ENCODE measurements at regions not wholly inside any gene's neighbourhood (a gene's known extent, or its start where the extent isn't known, plus 50 kb on each side); places are given as distances from the start of the nearest gene placed in this dataset.

DNA sequence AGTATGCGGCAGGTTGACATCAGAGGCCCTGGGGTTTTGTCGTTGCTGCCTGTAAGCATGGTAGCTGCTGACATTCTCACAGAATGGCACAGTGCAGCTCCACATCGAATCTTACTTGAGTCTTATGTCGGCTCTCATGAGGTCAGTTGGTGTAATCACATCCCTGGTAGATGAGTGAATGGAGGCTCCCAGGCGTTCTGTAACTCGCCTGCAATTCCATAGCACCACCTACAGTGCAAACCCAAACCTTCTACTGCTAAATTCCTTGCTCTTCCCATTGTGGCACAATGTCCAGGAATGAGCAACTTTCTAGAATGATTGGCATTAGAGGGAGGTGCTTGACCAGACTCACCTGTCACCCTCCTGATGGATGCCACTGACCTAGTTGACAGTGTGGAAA, 578.4 kb downstream of the CCDC171 start:
- no peaks in the 10 kb centered on the region for H3K27me3 ChIP-seq (ENCODE audit: control insufficient read depth in 1 of 2, insufficient read depth in 2 of 2, low read length in 2 of 2)
- H3K27ac ChIP-seq (ENCODE audit: low read depth, low read length), result no peak overlapping the region
- no peak overlapping the region for H3K9ac ChIP-seq (ENCODE audit: low read depth in 1 of 2, low read length in 2 of 2)
- peaks cover 0 to 2% of the 10 kb centered on the region in 2 donors for H3K9me3 ChIP-seq (ENCODE audit: control insufficient read depth in 1 of 2, low read length in 2 of 2)
- no peak overlapping the region for H3K4me3 ChIP-seq (ENCODE audit: low read depth in 1 of 2, low read length in 2 of 2)
- no peaks in the 10 kb centered on the region for H3K4me1 ChIP-seq (ENCODE audit: control insufficient read depth in 1 of 2, insufficient read depth in 2 of 2, low read length in 2 of 2)
- H3K36me3 ChIP-seq (ENCODE audit: control insufficient read depth in 1 of 2, insufficient read depth in 2 of 2, low read length in 2 of 2), result no peaks in the 10 kb centered on the region

- Histone ChIP-seq H3K27ac (ENCODE audit: low read depth, low read length) (no peak overlapping the region), H3K4me3 (ENCODE audit: low read depth in 1 of 2, low read length in 2 of 2) (no peak overlapping the region), H3K9ac (ENCODE audit: low read depth in 1 of 2, low read length in 2 of 2) (no peak overlapping the region), H3K36me3 (ENCODE audit: control insufficient read depth in 1 of 2, insufficient read depth in 2 of 2, low read length in 2 of 2) (no peaks in the 10 kb centered on the region), H3K9me3 (ENCODE audit: control insufficient read depth in 1 of 2, low read length in 2 of 2) (peaks cover 0 to 2% of the 10 kb centered on the region in 2 donors), H3K27me3 (ENCODE audit: control insufficient read depth in 1 of 2, insufficient read depth in 2 of 2, low read length in 2 of 2) (no peaks in the 10 kb centered on the region), H3K4me1 (ENCODE audit: control insufficient read depth in 1 of 2, insufficient read depth in 2 of 2, low read length in 2 of 2) (no peaks in the 10 kb centered on the region)
Measured at GRCh38 chr9:16132513-16132912, 579.7 kb downstream of the CCDC171 start.

GRCh38 chr9:16133032-16133431, 580.2 kb downstream of the CCDC171 start:
- Histone ChIP-seq H3K36me3 (ENCODE audit: control insufficient read depth in 1 of 2, insufficient read depth in 2 of 2, low read length in 2 of 2) (no peaks in the 10 kb centered on the region), H3K27me3 (ENCODE audit: control insufficient read depth in 1 of 2, insufficient read depth in 2 of 2, low read length in 2 of 2) (no peaks in the 10 kb centered on the region), H3K9ac (ENCODE audit: low read depth in 1 of 2, low read length in 2 of 2) (no peak overlapping the region), H3K27ac (ENCODE audit: low read depth, low read length) (no peak overlapping the region), H3K4me1 (ENCODE audit: control insufficient read depth in 1 of 2, insufficient read depth in 2 of 2, low read length in 2 of 2) (no peaks in the 10 kb centered on the region), H3K4me3 (ENCODE audit: low read depth in 1 of 2, low read length in 2 of 2) (no peak overlapping the region), H3K9me3 (ENCODE audit: control insufficient read depth in 1 of 2, low read length in 2 of 2) (peaks cover 0 to 2% of the 10 kb centered on the region in 2 donors)

- no peaks in the 10 kb centered on the region for H3K36me3 ChIP-seq (ENCODE audit: control insufficient read depth in 1 of 2, insufficient read depth in 2 of 2, low read length in 2 of 2)
- no peaks in the 10 kb centered on the region for H3K27me3 ChIP-seq (ENCODE audit: control insufficient read depth in 1 of 2, insufficient read depth in 2 of 2, low read length in 2 of 2)
- no peak overlapping the region for H3K27ac ChIP-seq (ENCODE audit: low read depth, low read length)
- no peaks in the 10 kb centered on the region for H3K4me1 ChIP-seq (ENCODE audit: control insufficient read depth in 1 of 2, insufficient read depth in 2 of 2, low read length in 2 of 2)
- H3K9me3 ChIP-seq (ENCODE audit: control insufficient read depth in 1 of 2, low read length in 2 of 2), result peaks cover 0 to 2% of the 10 kb centered on the region in 2 donors
- no peak overlapping the region for H3K4me3 ChIP-seq (ENCODE audit: low read depth in 1 of 2, low read length in 2 of 2)
- H3K9ac ChIP-seq (ENCODE audit: low read depth in 1 of 2, low read length in 2 of 2), result no peak overlapping the region
Measured at GRCh38 chr9:16133556-16134227, 580.8 kb downstream of the CCDC171 start.

DNA sequence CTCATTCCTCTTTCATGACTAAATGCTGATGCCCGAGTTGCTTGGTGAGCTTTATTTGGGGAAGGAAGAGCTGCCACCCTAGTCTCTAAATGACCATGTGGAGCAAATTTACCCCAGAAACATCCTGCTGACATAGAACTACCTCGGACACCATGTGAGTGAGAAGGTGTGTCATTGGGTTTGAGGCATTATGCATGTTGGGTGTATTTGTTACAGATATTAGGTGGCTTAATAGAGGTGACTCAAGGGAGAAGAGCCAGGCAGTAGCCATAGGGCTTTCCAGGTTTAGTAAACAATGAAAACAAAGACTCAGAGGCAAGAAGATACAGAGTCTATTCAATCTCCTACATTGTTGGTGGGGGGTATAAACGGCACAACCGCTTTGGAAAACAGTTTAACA, 581.5 kb downstream of the CCDC171 start:
- H3K36me3 ChIP-seq (ENCODE audit: control insufficient read depth in 1 of 2, insufficient read depth in 2 of 2, low read length in 2 of 2), result no peaks in the 10 kb centered on the region
- H3K9me3 ChIP-seq (ENCODE audit: control insufficient read depth in 1 of 2, low read length in 2 of 2), result peaks cover 0 to 2% of the 10 kb centered on the region in 2 donors
- no peaks in the 10 kb centered on the region for H3K4me1 ChIP-seq (ENCODE audit: control insufficient read depth in 1 of 2, insufficient read depth in 2 of 2, low read length in 2 of 2)
- H3K9ac ChIP-seq (ENCODE audit: low read depth in 1 of 2, low read length in 2 of 2), result no peak overlapping the region
- no peak overlapping the region for H3K27ac ChIP-seq (ENCODE audit: low read depth, low read length)
- no peaks in the 10 kb centered on the region for H3K27me3 ChIP-seq (ENCODE audit: control insufficient read depth in 1 of 2, insufficient read depth in 2 of 2, low read length in 2 of 2)
- no peak overlapping the region for H3K4me3 ChIP-seq (ENCODE audit: low read depth in 1 of 2, low read length in 2 of 2)

DNA sequence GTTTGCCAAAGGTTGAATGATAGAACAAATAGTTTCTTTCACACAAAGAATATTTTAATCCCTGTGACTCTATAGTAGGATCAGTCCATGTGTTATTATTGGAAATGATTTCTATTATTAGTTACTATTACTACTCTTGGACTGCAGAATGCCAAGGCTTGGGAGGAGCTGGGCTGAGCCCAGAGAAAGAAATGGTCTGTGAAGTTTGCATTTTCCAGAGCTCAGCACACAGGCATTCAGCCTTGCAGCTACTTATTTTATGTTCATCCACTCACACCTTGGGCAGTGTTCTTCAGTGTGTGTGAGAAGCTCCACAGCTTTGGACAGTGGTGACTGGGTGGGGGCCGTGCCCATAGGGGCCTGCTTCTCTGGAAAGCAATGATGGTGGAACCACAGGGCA, 583.1 kb downstream of the CCDC171 start:
- no peak overlapping the region for H3K9ac ChIP-seq (ENCODE audit: low read depth in 1 of 2, low read length in 2 of 2)
- H3K4me1 ChIP-seq (ENCODE audit: control insufficient read depth in 1 of 2, insufficient read depth in 2 of 2, low read length in 2 of 2), result no peaks in the 10 kb centered on the region
- H3K9me3 ChIP-seq (ENCODE audit: control insufficient read depth in 1 of 2, low read length in 2 of 2), result no peaks in the 10 kb centered on the region
- no peak overlapping the region for H3K4me3 ChIP-seq (ENCODE audit: low read depth in 1 of 2, low read length in 2 of 2)
- H3K27me3 ChIP-seq (ENCODE audit: control insufficient read depth in 1 of 2, insufficient read depth in 2 of 2, low read length in 2 of 2), result no peaks in the 10 kb centered on the region
- no peaks in the 10 kb centered on the region for H3K36me3 ChIP-seq (ENCODE audit: control insufficient read depth in 1 of 2, insufficient read depth in 2 of 2, low read length in 2 of 2)
- no peak overlapping the region for H3K27ac ChIP-seq (ENCODE audit: low read depth, low read length)

DNA sequence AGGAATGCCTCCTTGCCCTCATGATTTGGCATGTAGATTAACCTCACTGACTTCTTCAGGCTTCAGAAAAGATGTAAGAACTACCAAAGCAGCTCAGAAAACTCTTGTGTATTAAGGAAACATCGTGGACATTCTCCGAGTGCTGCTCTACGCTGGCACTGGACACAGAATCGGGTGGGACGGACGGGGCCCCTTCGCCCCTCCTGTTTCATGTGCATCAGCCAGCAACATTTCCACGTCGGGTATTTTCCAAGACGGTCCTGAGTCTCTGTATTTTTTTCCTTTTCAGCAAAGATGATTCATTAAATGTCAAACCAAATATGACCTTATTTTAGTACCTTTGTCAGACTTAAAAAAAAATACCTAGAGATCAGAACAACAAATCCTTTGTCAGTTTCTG, 583.6 kb downstream of the CCDC171 start:
- no peaks in the 10 kb centered on the region for H3K36me3 ChIP-seq (ENCODE audit: control insufficient read depth in 1 of 2, insufficient read depth in 2 of 2, low read length in 2 of 2)
- H3K27ac ChIP-seq (ENCODE audit: low read depth, low read length), result no peak overlapping the region
- H3K4me1 ChIP-seq (ENCODE audit: control insufficient read depth in 1 of 2, insufficient read depth in 2 of 2, low read length in 2 of 2), result no peaks in the 10 kb centered on the region
- no peaks in the 10 kb centered on the region for H3K9me3 ChIP-seq (ENCODE audit: control insufficient read depth in 1 of 2, low read length in 2 of 2)
- no peaks in the 10 kb centered on the region for H3K27me3 ChIP-seq (ENCODE audit: control insufficient read depth in 1 of 2, insufficient read depth in 2 of 2, low read length in 2 of 2)
- H3K4me3 ChIP-seq (ENCODE audit: low read depth in 1 of 2, low read length in 2 of 2), result no peak overlapping the region
- no peak overlapping the region for H3K9ac ChIP-seq (ENCODE audit: low read depth in 1 of 2, low read length in 2 of 2)

- H3K36me3 ChIP-seq (ENCODE audit: control insufficient read depth in 1 of 2, insufficient read depth in 2 of 2, low read length in 2 of 2), result no peaks in the 10 kb centered on the region
- no peaks in the 10 kb centered on the region for H3K9me3 ChIP-seq (ENCODE audit: control insufficient read depth in 1 of 2, low read length in 2 of 2)
- no peaks in the 10 kb centered on the region for H3K27me3 ChIP-seq (ENCODE audit: control insufficient read depth in 1 of 2, insufficient read depth in 2 of 2, low read length in 2 of 2)
- no peak overlapping the region for H3K9ac ChIP-seq (ENCODE audit: low read depth in 1 of 2, low read length in 2 of 2)
- H3K4me3 ChIP-seq (ENCODE audit: low read depth in 1 of 2, low read length in 2 of 2), result no peak overlapping the region
- no peaks in the 10 kb centered on the region for H3K4me1 ChIP-seq (ENCODE audit: control insufficient read depth in 1 of 2, insufficient read depth in 2 of 2, low read length in 2 of 2)
- H3K27ac ChIP-seq (ENCODE audit: low read depth, low read length), result no peak overlapping the region
Measured at GRCh38 chr9:16136961-16137360, 584.1 kb downstream of the CCDC171 start.

DNA sequence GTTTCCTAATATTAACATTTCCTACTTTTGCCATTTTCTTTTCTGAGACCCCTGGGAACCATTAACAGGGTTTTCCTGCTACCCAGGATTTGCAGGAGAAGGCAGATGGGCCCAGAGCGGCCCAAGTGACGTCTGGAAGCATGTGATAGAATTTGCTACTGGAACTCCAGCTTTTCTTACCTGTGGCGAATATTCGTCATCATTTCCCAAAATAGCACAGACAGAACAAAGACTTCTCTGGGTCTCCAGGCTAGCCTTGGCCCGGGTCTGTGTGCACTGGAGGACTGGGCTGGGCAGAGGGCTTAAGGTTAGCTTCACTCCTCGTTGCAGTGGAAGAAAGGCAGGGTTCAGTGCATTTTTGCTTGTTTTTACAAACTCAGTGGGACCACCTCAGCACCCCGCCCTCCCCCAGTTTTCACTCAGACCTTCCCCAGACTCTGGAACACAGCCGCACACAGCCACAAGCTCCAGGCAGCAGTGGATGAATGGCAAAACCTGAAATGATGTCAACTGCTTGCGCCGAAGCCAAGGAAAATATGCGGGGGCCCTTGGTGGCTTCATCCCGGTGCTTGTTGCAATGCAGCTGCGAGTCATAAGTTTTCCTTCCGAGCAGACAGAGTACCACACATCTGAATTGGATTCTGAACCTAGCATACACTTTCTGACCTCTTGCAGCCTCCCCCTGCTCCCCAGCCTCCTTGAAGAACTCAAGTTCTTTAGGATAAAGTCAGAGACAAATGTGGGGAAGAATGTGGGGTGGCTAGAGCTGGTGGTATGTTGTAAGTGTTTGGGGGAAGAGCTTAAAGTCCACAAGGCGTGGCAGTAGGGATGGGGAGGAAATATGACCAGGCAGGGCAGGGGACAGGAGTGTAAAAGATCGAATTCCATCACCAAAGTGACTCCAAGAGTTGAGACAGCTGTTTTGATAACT, 586.0 kb downstream of the CCDC171 start:
- no peak overlapping the region for H3K4me3 ChIP-seq (ENCODE audit: low read depth in 1 of 2, low read length in 2 of 2)
- no peaks in the 10 kb centered on the region for H3K36me3 ChIP-seq (ENCODE audit: control insufficient read depth in 1 of 2, insufficient read depth in 2 of 2, low read length in 2 of 2)
- no peaks in the 10 kb centered on the region for H3K4me1 ChIP-seq (ENCODE audit: control insufficient read depth in 1 of 2, insufficient read depth in 2 of 2, low read length in 2 of 2)
- H3K9me3 ChIP-seq (ENCODE audit: control insufficient read depth in 1 of 2, low read length in 2 of 2), result no peaks in the 10 kb centered on the region
- H3K27me3 ChIP-seq (ENCODE audit: control insufficient read depth in 1 of 2, insufficient read depth in 2 of 2, low read length in 2 of 2), result no peaks in the 10 kb centered on the region
- H3K9ac ChIP-seq (ENCODE audit: low read depth in 1 of 2, low read length in 2 of 2), result no peak overlapping the region
- no peak overlapping the region for H3K27ac ChIP-seq (ENCODE audit: low read depth, low read length)

DNA sequence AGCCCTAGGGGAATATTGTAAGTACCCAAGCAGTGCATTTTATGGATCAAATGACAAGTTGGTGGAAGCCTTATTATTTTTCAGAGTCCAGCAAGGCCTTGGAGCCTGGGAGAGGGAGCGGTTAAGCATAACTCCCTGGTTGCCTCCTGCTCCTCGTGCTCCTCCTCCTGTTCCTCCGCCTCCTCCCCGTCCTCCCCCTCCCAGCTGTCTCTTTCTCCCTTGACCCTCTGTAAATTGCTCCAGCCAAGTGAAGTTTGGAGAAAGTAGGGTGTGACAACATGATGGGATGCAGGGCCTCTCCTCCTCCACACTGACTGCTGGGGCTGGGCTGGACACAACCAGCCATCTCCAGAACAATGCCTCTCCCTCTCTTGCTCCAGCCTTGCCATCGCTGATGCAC, 586.9 kb downstream of the CCDC171 start:
- Histone ChIP-seq H3K27me3 (ENCODE audit: control insufficient read depth in 1 of 2, insufficient read depth in 2 of 2, low read length in 2 of 2) (no peaks in the 10 kb centered on the region), H3K27ac (ENCODE audit: low read depth, low read length) (no peak overlapping the region), H3K4me1 (ENCODE audit: control insufficient read depth in 1 of 2, insufficient read depth in 2 of 2, low read length in 2 of 2) (no peaks in the 10 kb centered on the region), H3K9me3 (ENCODE audit: control insufficient read depth in 1 of 2, low read length in 2 of 2) (no peaks in the 10 kb centered on the region), H3K9ac (ENCODE audit: low read depth in 1 of 2, low read length in 2 of 2) (no peak overlapping the region), H3K4me3 (ENCODE audit: low read depth in 1 of 2, low read length in 2 of 2) (no peak overlapping the region), H3K36me3 (ENCODE audit: control insufficient read depth in 1 of 2, insufficient read depth in 2 of 2, low read length in 2 of 2) (no peaks in the 10 kb centered on the region)

Data from duodenal mucosa (tissue), 2 donors.